HEK293 (cell line): ENCODE measurements at regions not wholly inside any gene's neighbourhood (a gene's known extent, or its start where the extent isn't known, plus 50 kb on each side); places are given as distances from the start of the nearest gene placed in this dataset.

Experiments used
- CTCF ChIA-PET: fragments of 350-600 bp; formaldehyde crosslinking; extraction: SDS; loops from one replicate; lab custom pipeline; 2021; ENCODE audit warnings: antibody characterized with exemption; lab: Yijun Ruan, JAX
- POLR2A ChIA-PET: fragments of 300-600 bp; formaldehyde crosslinking; extraction: SDS; loops from one replicate; lab custom pipeline; 2020; ENCODE audit warnings: antibody characterized with exemption, inconsistent platforms; lab: Yijun Ruan, JAX
- H3K27ac ChIP-seq: fragments of 200-500 bp; sonication (Bioruptor generic); 2 replicates; pipeline ENCODE4 v1.5.1; 2014; ENCODE audit warnings: low read depth, low read length, control low read depth, inconsistent platforms; ENCODE audit errors: extremely low read depth
- H3K36me3 ChIP-seq, 2 experiments: fragments of 200-500 bp in 1 of 2; sonication (Bioruptor generic) in 1 of 2; 1 replicate in 1 of 2; 2 replicates in 1 of 2; pipeline ENCODE4 v1.5.1; 2014 to 2017; ENCODE audit warnings: inconsistent platforms in 2 of 2, low read length in 2 of 2; ENCODE audit not compliant: control insufficient read depth in 2 of 2, insufficient read depth in 1 of 2
- H3K4me1 ChIP-seq: fragments of 200-500 bp; sonication (Bioruptor generic); 2 replicates; pipeline ENCODE4 v1.5.1; 2014; ENCODE audit warnings: mild to moderate bottlenecking, low read length, inconsistent platforms; ENCODE audit not compliant: control insufficient read depth, insufficient read depth
- H3K4me3 ChIP-seq: 2 replicates; pipeline ENCODE4 v1.5.1; 2011; ENCODE audit warnings: low read depth, mild to moderate bottlenecking, control low read depth, low read length, moderate library complexity
- H3K9me3 ChIP-seq: fragments of 200-500 bp; sonication (Bioruptor generic); 2 replicates; pipeline ENCODE4 v1.5.1; 2014; ENCODE audit warnings: low read depth, low read length, inconsistent platforms; ENCODE audit not compliant: control insufficient read depth, insufficient read depth
- EGR2 ChIP-seq: fragments of 450-650 bp; formaldehyde crosslinking; IDR thresholded peaks from 2 replicates; pipeline ENCODE4 v1.5.1; 2016; ENCODE audit warnings: low read depth, missing biosample characterization, missing genetic modification characterization
- MEIS1 ChIP-seq: sonication (generic); formaldehyde crosslinking; IDR thresholded peaks from 2 replicates; pipeline ENCODE4 v1.8.1; 2022; ENCODE audit warnings: missing genetic modification reagents, mild to moderate bottlenecking, borderline replicate concordance
- OSR2 ChIP-seq: fragments of 450-650 bp; formaldehyde crosslinking; IDR thresholded peaks from 2 replicates; pipeline ENCODE4 v1.5.1; 2016; ENCODE audit warnings: missing biosample characterization, missing genetic modification characterization
- YY1 ChIP-seq: fragments of 450-650 bp; formaldehyde crosslinking; IDR thresholded peaks from 2 replicates; pipeline ENCODE4 v1.5.1; 2018; ENCODE audit warnings: missing biosample characterization, missing genetic modification characterization
- ZBTB20 ChIP-seq: fragments of 450-650 bp; formaldehyde crosslinking; IDR thresholded peaks from 2 replicates; pipeline ENCODE4 v1.5.1; 2016; ENCODE audit warnings: missing biosample characterization, missing genetic modification characterization
- ZNF114 ChIP-seq: fragments of 450-650 bp; formaldehyde crosslinking; IDR thresholded peaks from 2 replicates; pipeline ENCODE4 v1.5.0; 2017; ENCODE audit warnings: missing biosample characterization, missing genetic modification characterization
- ZNF138 ChIP-seq: fragments of 450-650 bp; formaldehyde crosslinking; IDR thresholded peaks from 2 replicates; pipeline ENCODE4 v1.5.1; 2016; ENCODE audit warnings: missing biosample characterization, missing genetic modification characterization, borderline replicate concordance
- ZNF2 ChIP-seq: fragments of 450-650 bp; formaldehyde crosslinking; IDR thresholded peaks from 2 replicates; pipeline ENCODE4 v1.5.1; 2016; ENCODE audit warnings: missing biosample characterization, missing genetic modification characterization
- ZNF266 ChIP-seq: fragments of 450-650 bp; formaldehyde crosslinking; IDR thresholded peaks from 2 replicates; pipeline ENCODE4 v1.5.1; 2016; ENCODE audit warnings: missing biosample characterization, missing genetic modification characterization, low read depth
- ZNF354C ChIP-seq: fragments of 450-650 bp; formaldehyde crosslinking; IDR thresholded peaks from 2 replicates; pipeline ENCODE4 v1.5.1; 2016; ENCODE audit warnings: missing biosample characterization, missing genetic modification characterization, low read depth, borderline replicate concordance
- ZNF426 ChIP-seq: fragments of 450-650 bp; formaldehyde crosslinking; IDR thresholded peaks from 2 replicates; pipeline ENCODE4 v1.5.1; 2017; ENCODE audit warnings: missing biosample characterization, missing genetic modification characterization, mild to moderate bottlenecking, inconsistent platforms, moderate library complexity
- ZNF521 ChIP-seq: fragments of 450-650 bp; formaldehyde crosslinking; IDR thresholded peaks from 2 replicates; pipeline ENCODE4 v1.5.1; 2017; ENCODE audit warnings: missing biosample characterization, mild to moderate bottlenecking, missing genetic modification characterization
- ZNF530 ChIP-seq: fragments of 450-650 bp; formaldehyde crosslinking; IDR thresholded peaks from 2 replicates; pipeline ENCODE4 v1.5.1; 2016; ENCODE audit warnings: low read depth, missing biosample characterization, missing genetic modification characterization
- ZNF555 ChIP-seq: fragments of 450-650 bp; formaldehyde crosslinking; conservative IDR thresholded peaks from 2 replicates; pipeline ENCODE4 v1.5.1; 2017; ENCODE audit warnings: missing biosample characterization, mild to moderate bottlenecking, missing genetic modification characterization, inconsistent platforms
- ZNF571 ChIP-seq: fragments of 450-650 bp; formaldehyde crosslinking; IDR thresholded peaks from 2 replicates; pipeline ENCODE4 v1.5.0; 2017; ENCODE audit warnings: missing biosample characterization, missing genetic modification characterization
- ZNF596 ChIP-seq: fragments of 450-650 bp; IDR thresholded peaks from 2 replicates; pipeline ENCODE4 v1.5.0; 2018; ENCODE audit warnings: missing biosample characterization, mild to moderate bottlenecking, missing genetic modification characterization, moderate library complexity
- ZNF610 ChIP-seq: fragments of 450-650 bp; formaldehyde crosslinking; IDR thresholded peaks from 2 replicates; pipeline ENCODE4 v1.5.1; 2016; ENCODE audit warnings: missing biosample characterization, missing genetic modification characterization, borderline replicate concordance
- ZNF791 ChIP-seq: fragments of 450-650 bp; formaldehyde crosslinking; IDR thresholded peaks from 2 replicates; pipeline ENCODE4 v1.5.1; 2016; ENCODE audit warnings: missing biosample characterization, missing genetic modification characterization
- TF ChIP-seq, protein P1 (sequence below): fragments of 450-650 bp; formaldehyde crosslinking; IDR thresholded peaks from 2 replicates; pipeline ENCODE4 v1.5.1; 2016; ENCODE audit warnings: missing biosample characterization, missing genetic modification characterization
- TF ChIP-seq, protein P2 (sequence below): fragments of 450-650 bp; formaldehyde crosslinking; IDR thresholded peaks from 2 replicates; pipeline ENCODE4 v1.5.1; 2016; ENCODE audit warnings: missing biosample characterization, missing genetic modification characterization
- TF ChIP-seq, protein P3 (sequence below): fragments of 450-650 bp; formaldehyde crosslinking; IDR thresholded peaks from 2 replicates; pipeline ENCODE4 v1.5.1; 2017; ENCODE audit warnings: missing biosample characterization, missing genetic modification characterization
- TF ChIP-seq, protein P4 (sequence below): fragments of 450-650 bp; formaldehyde crosslinking; IDR thresholded peaks from 2 replicates; pipeline ENCODE4 v1.5.1; 2016; ENCODE audit warnings: missing biosample characterization, missing genetic modification characterization
- TF ChIP-seq, protein P5 (sequence below): fragments of 450-650 bp; formaldehyde crosslinking; IDR thresholded peaks from 2 replicates; pipeline ENCODE4 v1.5.1; 2016; ENCODE audit warnings: missing biosample characterization, missing genetic modification characterization

DNA sequence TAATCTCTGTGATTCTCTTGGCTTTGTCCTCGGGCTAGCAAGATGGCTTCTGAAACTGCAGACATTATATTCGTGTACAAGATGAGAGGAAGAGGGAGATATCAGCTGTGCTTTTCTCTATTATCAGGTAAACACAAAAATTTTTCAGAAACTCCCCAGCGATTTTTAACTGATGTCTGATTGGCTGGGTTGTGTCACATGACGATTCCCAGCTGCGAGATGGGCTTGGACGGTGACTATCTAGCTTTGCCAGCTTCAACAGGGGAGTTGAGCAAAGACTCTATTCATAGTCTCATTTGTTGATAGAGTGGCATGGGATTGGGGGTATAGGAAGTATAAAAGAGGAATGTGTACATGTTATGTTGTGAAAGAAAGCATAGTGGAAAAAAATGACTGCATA lies 248.8 kb upstream of the AZI2 start:
- Histone ChIP-seq H3K27ac (no peak overlapping the region), H3K36me3 (no peaks in the 10 kb centered on the region), H3K4me1 (no peaks in the 10 kb centered on the region), H3K4me3 (no peak overlapping the region), H3K9me3 (no peaks in the 10 kb centered on the region)
- ChIA-PET CTCF (no interaction called here), POLR2A (no interaction called here)
- TF ChIP-seq ZNF521 (tag by site-specific recombination) = no peak
- TF ChIP-seq ZNF610 (tag by site-specific recombination) = no peak
- no peak for TF ChIP-seq ZNF266 (tag by site-specific recombination)
- no peak for TF ChIP-seq ZNF791 (tag by site-specific recombination)
- TF ChIP-seq, protein P1, sequence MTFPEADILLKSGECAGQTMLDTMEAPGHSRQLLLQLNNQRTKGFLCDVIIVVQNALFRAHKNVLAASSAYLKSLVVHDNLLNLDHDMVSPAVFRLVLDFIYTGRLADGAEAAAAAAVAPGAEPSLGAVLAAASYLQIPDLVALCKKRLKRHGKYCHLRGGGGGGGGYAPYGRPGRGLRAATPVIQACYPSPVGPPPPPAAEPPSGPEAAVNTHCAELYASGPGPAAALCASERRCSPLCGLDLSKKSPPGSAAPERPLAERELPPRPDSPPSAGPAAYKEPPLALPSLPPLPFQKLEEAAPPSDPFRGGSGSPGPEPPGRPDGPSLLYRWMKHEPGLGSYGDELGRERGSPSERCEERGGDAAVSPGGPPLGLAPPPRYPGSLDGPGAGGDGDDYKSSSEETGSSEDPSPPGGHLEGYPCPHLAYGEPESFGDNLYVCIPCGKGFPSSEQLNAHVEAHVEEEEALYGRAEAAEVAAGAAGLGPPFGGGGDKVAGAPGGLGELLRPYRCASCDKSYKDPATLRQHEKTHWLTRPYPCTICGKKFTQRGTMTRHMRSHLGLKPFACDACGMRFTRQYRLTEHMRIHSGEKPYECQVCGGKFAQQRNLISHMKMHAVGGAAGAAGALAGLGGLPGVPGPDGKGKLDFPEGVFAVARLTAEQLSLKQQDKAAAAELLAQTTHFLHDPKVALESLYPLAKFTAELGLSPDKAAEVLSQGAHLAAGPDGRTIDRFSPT (tag by site-specific recombination) = no peak
- TF ChIP-seq OSR2 (tag by site-specific recombination) = no peak
- no peak for TF ChIP-seq ZNF114 (tag by site-specific recombination)
- TF ChIP-seq MEIS1 = no peak
- no peak for TF ChIP-seq ZNF2 (tag by site-specific recombination)
- no peak for TF ChIP-seq ZNF354C
- no peak for TF ChIP-seq YY1 (tag by site-specific recombination)
- TF ChIP-seq ZNF555 = no peak

DNA sequence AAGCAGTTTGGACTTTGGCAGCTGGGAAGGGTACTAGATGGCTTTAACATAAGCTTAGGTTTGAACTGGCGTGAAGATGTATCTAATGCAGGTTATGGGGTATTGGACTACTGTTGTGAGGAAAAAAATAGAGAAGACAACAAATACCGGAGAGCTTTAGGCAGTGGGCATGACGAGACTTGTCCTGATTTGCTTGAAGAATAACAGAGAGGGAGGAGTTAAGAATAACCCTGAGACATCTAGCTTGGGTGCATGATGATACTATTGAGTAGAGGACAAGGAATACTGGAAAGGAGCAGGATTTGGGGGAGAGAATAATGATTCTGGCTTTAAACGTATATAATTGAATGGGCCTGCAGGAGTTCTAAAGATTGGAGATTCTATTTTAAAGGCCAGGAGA lies 249.5 kb upstream of the AZI2 start:
- ChIA-PET CTCF (no interaction called here), POLR2A (no interaction called here)
- TF ChIP-seq, protein P2, sequence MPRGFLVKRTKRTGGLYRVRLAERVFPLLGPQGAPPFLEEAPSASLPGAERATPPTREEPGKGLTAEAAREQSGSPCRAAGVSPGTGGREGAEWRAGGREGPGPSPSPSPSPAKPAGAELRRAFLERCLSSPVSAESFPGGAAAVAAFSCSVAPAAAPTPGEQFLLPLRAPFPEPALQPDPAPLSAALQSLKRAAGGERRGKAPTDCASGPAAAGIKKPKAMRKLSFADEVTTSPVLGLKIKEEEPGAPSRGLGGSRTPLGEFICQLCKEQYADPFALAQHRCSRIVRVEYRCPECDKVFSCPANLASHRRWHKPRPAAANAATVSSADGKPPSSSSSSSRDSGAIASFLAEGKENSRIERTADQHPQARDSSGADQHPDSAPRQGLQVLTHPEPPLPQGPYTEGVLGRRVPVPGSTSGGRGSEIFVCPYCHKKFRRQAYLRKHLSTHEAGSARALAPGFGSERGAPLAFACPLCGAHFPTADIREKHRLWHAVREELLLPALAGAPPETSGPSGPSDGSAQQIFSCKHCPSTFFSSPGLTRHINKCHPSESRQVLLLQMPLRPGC (tag by site-specific recombination) = no peak
- TF ChIP-seq ZNF596 (tag by site-specific recombination) (no peak), ZNF138 (no peak), ZNF530 (tag by site-specific recombination) (no peak), ZBTB20 (tag by site-specific recombination) (0 out of 2 replicates have a peak, but pooled peaks have one; percentile 16)
- Histone ChIP-seq H3K4me3 (no peak overlapping the region), H3K4me1 (no peaks in the 10 kb centered on the region), H3K9me3 (no peaks in the 10 kb centered on the region), H3K27ac (no peak overlapping the region), H3K36me3 (no peaks in the 10 kb centered on the region)

DNA sequence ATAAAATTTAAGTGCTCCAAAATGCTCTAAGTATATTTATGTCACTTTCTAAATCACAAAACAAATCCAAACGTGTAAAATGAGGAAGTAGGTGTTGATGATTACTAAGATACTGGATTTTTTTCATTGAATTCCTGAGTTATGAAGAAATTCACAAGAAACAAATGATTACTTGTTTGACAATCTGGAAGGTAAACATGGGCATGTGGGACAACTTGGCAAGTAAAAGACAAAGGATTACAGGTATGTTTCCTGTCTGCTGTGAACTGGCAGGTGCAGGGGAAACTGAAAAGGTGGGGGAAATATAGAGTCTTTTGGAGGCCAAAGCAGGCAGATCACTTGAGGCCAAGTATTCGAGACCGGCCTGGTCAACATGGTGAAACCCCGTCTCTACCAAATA lies 252.7 kb upstream of the AZI2 start:
- Histone ChIP-seq H3K4me1 (no peaks in the 10 kb centered on the region), H3K9me3 (no peaks in the 10 kb centered on the region), H3K27ac (no peak overlapping the region), H3K36me3 (no peaks in the 10 kb centered on the region), H3K4me3 (no peak overlapping the region)
- ChIA-PET POLR2A (no interaction called here), CTCF (no interaction called here)
- TF ChIP-seq EGR2 (tag by site-specific recombination) (no peak), ZNF426 (no peak), ZNF571 (no peak)
- TF ChIP-seq, protein P3, sequence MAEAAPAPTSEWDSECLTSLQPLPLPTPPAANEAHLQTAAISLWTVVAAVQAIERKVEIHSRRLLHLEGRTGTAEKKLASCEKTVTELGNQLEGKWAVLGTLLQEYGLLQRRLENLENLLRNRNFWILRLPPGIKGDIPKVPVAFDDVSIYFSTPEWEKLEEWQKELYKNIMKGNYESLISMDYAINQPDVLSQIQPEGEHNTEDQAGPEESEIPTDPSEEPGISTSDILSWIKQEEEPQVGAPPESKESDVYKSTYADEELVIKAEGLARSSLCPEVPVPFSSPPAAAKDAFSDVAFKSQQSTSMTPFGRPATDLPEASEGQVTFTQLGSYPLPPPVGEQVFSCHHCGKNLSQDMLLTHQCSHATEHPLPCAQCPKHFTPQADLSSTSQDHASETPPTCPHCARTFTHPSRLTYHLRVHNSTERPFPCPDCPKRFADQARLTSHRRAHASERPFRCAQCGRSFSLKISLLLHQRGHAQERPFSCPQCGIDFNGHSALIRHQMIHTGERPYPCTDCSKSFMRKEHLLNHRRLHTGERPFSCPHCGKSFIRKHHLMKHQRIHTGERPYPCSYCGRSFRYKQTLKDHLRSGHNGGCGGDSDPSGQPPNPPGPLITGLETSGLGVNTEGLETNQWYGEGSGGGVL (tag by site-specific recombination) = no peak
- TF ChIP-seq, protein P4, sequence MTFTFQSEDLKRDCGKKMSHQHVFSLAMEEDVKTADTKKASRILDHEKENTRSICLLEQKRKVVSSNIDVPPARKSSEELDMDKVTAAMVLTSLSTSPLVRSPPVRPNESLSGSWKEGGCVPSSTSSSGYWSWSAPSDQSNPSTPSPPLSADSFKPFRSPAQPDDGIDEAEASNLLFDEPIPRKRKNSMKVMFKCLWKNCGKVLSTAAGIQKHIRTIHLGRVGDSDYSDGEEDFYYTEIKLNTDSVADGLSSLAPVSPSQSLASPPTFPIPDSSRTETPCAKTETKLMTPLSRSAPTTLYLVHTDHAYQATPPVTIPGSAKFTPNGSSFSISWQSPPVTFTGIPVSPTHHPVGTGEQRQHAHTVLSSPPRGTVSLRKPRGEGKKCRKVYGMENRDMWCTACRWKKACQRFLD (tag by site-specific recombination) = no peak
- TF ChIP-seq, protein P5, sequence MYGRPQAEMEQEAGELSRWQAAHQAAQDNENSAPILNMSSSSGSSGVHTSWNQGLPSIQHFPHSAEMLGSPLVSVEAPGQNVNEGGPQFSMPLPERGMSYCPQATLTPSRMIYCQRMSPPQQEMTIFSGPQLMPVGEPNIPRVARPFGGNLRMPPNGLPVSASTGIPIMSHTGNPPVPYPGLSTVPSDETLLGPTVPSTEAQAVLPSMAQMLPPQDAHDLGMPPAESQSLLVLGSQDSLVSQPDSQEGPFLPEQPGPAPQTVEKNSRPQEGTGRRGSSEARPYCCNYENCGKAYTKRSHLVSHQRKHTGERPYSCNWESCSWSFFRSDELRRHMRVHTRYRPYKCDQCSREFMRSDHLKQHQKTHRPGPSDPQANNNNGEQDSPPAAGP (tag by site-specific recombination) = no peak
